H9 (cell line): ENCODE measurements at regions not wholly inside any gene's neighbourhood (a gene's known extent, or its start where the extent isn't known, plus 50 kb on each side); places are given as distances from the start of the nearest gene placed in this dataset.

Experiments
- DNase-seq: peaks from one replicate; pipeline ENCODE4 v3.0.0-alpha.2; 2017
- H2AFZ ChIP-seq: one replicate; pipeline ENCODE4 v1.6.1; 2013; ENCODE audit warnings: mild to moderate bottlenecking, low read length, control low read depth, moderate library complexity
- H2AK5ac ChIP-seq: 2 replicates; pipeline ENCODE4 v1.6.1; 2013; ENCODE audit warnings: low read length, control low read depth, mixed read lengths; ENCODE audit not compliant: insufficient read length
- H2BK120ac ChIP-seq: one replicate; pipeline ENCODE4 v1.6.1; 2013; ENCODE audit warnings: low read depth, mild to moderate bottlenecking, low read length, control low read depth, inconsistent platforms; ENCODE audit not compliant: poor library complexity, severe bottlenecking
- H2BK12ac ChIP-seq: 2 replicates; pipeline ENCODE4 v1.6.1; 2013; ENCODE audit warnings: low read length, control low read depth, mixed read lengths, low read depth; ENCODE audit not compliant: insufficient read length
- H2BK15ac ChIP-seq: 2 replicates; pipeline ENCODE4 v1.6.1; 2013; ENCODE audit warnings: low read depth, low read length, control low read depth
- H2BK20ac ChIP-seq: one replicate; pipeline ENCODE4 v1.6.1; 2013; ENCODE audit warnings: low read depth, mild to moderate bottlenecking, low read length, control low read depth, inconsistent platforms; ENCODE audit not compliant: poor library complexity, severe bottlenecking
- H2BK5ac ChIP-seq: 2 replicates; pipeline ENCODE4 v1.6.1; 2013; ENCODE audit warnings: low read length, control low read depth, mixed read lengths; ENCODE audit not compliant: insufficient read length
- H3K14ac ChIP-seq: 2 replicates; pipeline ENCODE4 v1.6.1; 2013; ENCODE audit warnings: low read length, control low read depth; ENCODE audit not compliant: insufficient read depth
- H3K18ac ChIP-seq: 2 replicates; pipeline ENCODE4 v1.6.1; 2013; ENCODE audit warnings: low read depth, mild to moderate bottlenecking, mixed read lengths, low read length, control low read depth; ENCODE audit not compliant: insufficient read length
- H3K23ac ChIP-seq: 2 replicates; pipeline ENCODE4 v1.6.1; 2013; ENCODE audit warnings: low read length, control low read depth, mixed read lengths, low read depth; ENCODE audit not compliant: insufficient read length
- H3K23me2 ChIP-seq: 2 replicates; pipeline ENCODE4 v1.6.1; 2013; ENCODE audit warnings: low read depth, mild to moderate bottlenecking, mixed read lengths, low read length, control low read depth; ENCODE audit not compliant: insufficient read length, poor library complexity, severe bottlenecking
- H3K27ac ChIP-seq: 2 replicates; pipeline ENCODE4 v1.5.1; 2013; ENCODE audit warnings: low read length, control low read depth, mixed read lengths, low read depth; ENCODE audit not compliant: insufficient read length
- H3K27me3 ChIP-seq: 2 replicates; pipeline ENCODE4 v1.6.1; 2013; ENCODE audit warnings: low read length, control low read depth, inconsistent platforms; ENCODE audit not compliant: insufficient read depth
- H3K4ac ChIP-seq: 2 replicates; pipeline ENCODE4 v1.6.1; 2013; ENCODE audit warnings: low read depth, mild to moderate bottlenecking, control low read depth, inconsistent platforms, low read length, moderate library complexity
- H3K4me1 ChIP-seq: 2 replicates; pipeline ENCODE4 v1.6.1; 2013; ENCODE audit warnings: low read length, control low read depth, inconsistent platforms; ENCODE audit not compliant: insufficient read depth
- H3K4me2 ChIP-seq: 2 replicates; pipeline ENCODE4 v1.6.1; 2013; ENCODE audit warnings: low read length, control low read depth, mixed read lengths; ENCODE audit not compliant: insufficient read length, insufficient read depth
- H3K56ac ChIP-seq: 2 replicates; pipeline ENCODE4 v1.6.1; 2013; ENCODE audit warnings: low read depth, mild to moderate bottlenecking, mixed read lengths, low read length, control low read depth; ENCODE audit not compliant: insufficient read length
- H3K79me1 ChIP-seq: 2 replicates; pipeline ENCODE4 v1.6.1; 2013; ENCODE audit warnings: low read depth, mild to moderate bottlenecking, moderate library complexity, low read length, control low read depth, inconsistent platforms; ENCODE audit not compliant: insufficient read depth, poor library complexity, severe bottlenecking
- H3K79me2 ChIP-seq: 2 replicates; pipeline ENCODE4 v1.6.1; 2013; ENCODE audit warnings: low read length, control low read depth, inconsistent platforms; ENCODE audit not compliant: insufficient read depth
- H3K9ac ChIP-seq: 2 replicates; pipeline ENCODE4 v1.6.1; 2013; ENCODE audit warnings: low read length, control low read depth, mixed read lengths; ENCODE audit not compliant: insufficient read length; ENCODE audit errors: extremely low read depth
- H3K9me3 ChIP-seq: one replicate; pipeline ENCODE4 v1.6.1; 2013; ENCODE audit warnings: low read depth, low read length, inconsistent platforms; ENCODE audit not compliant: control insufficient read depth
- H3T11ph ChIP-seq: one replicate; pipeline ENCODE4 v1.6.1; 2013; ENCODE audit warnings: mild to moderate bottlenecking, low read length, control low read depth, inconsistent platforms
- H4K20me1 ChIP-seq: one replicate; pipeline ENCODE4 v1.6.1; 2013; ENCODE audit not compliant: control insufficient read depth, insufficient read length, insufficient read depth
- H4K5ac ChIP-seq: 2 replicates; pipeline ENCODE4 v1.6.1; 2013; ENCODE audit warnings: low read depth, mild to moderate bottlenecking, mixed read lengths, low read length, control low read depth; ENCODE audit not compliant: insufficient read length
- H4K8ac ChIP-seq: replicated peaks from 2 replicates; pipeline ENCODE4 v1.6.1; 2013; ENCODE audit warnings: low read length, control low read depth, mixed read lengths, low read depth; ENCODE audit not compliant: insufficient read length
- H4K91ac ChIP-seq: 2 replicates; pipeline ENCODE4 v1.6.1; 2013; ENCODE audit warnings: low read depth, mild to moderate bottlenecking, moderate library complexity, mixed read lengths, low read length, control low read depth; ENCODE audit not compliant: insufficient read length
- H3K27ac Mint-ChIP-seq, 3 experiments: 2 replicates in 2 of 3; 3 replicates in 1 of 3; pipeline ENCODE4 v1.8.0; 2020 to 2021; ENCODE audit warnings: mixed read lengths in 3 of 3, mild to moderate bottlenecking in 1 of 3, moderate library complexity in 1 of 3
- H3K27me3 Mint-ChIP-seq: 2 replicates; pipeline ENCODE4 v1.8.0; 2021; ENCODE audit warnings: low read depth, mild to moderate bottlenecking, moderate library complexity, mixed read lengths
- H3K36me3 Mint-ChIP-seq, 3 experiments: 2 replicates in 2 of 3; 3 replicates in 1 of 3; pipeline ENCODE4 v1.8.0; 2020 to 2021; ENCODE audit warnings: low read depth in 3 of 3, mixed read lengths in 3 of 3; ENCODE audit not compliant: insufficient read depth in 1 of 3
- H3K4me1 Mint-ChIP-seq, 2 experiments: 2 replicates each; pipeline ENCODE4 v1.8.0; 2020; ENCODE audit warnings: mixed read lengths in 2 of 2
- H3K4me3 Mint-ChIP-seq, 2 experiments: 2 replicates in 1 of 2; 3 replicates in 1 of 2; pipeline ENCODE4 v1.8.0; 2020 to 2021; ENCODE audit warnings: mild to moderate bottlenecking in 2 of 2, mixed read lengths in 2 of 2, moderate library complexity in 1 of 2
- H3K9me3 Mint-ChIP-seq, 2 experiments: 2 replicates in 1 of 2; 3 replicates in 1 of 2; pipeline ENCODE4 v1.8.0; 2020; ENCODE audit warnings: mild to moderate bottlenecking in 2 of 2, mixed read lengths in 2 of 2, moderate library complexity in 1 of 2
- WGBS: extraction: QIAGEN DNeasy Blood & Tissue Kit; methylation state at CpG from one replicate; pipeline ENCODE4 v1.1.7; 2013; ENCODE audit warnings: missing lambda C conversion rate, low lambda C conversion rate, mixed read lengths; ENCODE audit not compliant: insufficient read length; ENCODE audit errors: extremely low coverage; 5-methylcytosine and 5-hydroxymethylcytosine counted together
- TF ChIP-seq, protein P1 (sequence below): fragments of 200-600 bp; sonication (generic); conservative IDR thresholded peaks from 3 replicates; pipeline ENCODE4 v1.8.0; 2021; ENCODE audit warnings: antibody characterized with exemption, mild to moderate bottlenecking

DNA sequence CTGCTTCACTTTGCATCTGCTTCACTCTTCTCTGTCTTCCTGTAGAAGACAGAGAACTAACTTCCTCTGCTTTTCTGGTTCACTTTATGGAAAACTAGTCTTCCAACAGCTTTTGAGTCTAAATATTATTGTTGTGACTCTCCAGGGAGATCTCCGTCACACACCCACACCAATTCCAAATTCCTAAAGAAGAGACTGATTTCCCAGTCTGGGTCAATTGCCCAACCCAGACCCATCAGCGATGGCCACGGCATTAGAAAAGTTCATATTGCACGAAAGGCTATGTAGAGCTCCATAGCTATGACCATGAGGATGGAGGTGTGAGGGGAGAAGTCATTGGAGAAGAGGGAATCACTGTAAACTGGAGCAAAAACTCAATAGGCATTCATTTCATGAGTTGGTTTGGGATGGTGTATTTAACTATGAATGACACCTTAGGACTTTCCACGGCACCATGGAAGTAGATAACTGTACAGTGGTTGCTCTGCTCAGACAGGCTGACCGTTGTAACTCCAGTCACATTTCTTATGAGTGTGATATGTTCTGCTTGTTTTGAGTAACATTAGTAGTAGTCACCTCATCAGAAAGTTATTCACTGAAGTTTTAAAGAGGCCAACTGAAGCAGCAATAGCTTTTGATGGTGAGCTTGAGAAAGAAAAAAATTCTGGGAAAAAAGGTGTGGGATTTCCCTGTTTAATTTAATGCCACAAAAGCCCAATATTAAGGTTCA lies 78.1 kb upstream of the MAMDC2 start:
- peaks cover 0 to 2% of the 10 kb centered on the region in 2 experiments; a peak in 2 of 5 replicates for H3K9me3 Mint-ChIP-seq
- H4K5ac ChIP-seq: no peak overlapping the region
- no peak overlapping the region for H2AFZ ChIP-seq
- no peak overlapping the region for H3K56ac ChIP-seq
- H2BK5ac ChIP-seq: no peak overlapping the region
- no peak overlapping the region for H2BK120ac ChIP-seq
- peaks cover 7% of the 10 kb centered on the region for H3K4me1 ChIP-seq
- no peak overlapping the region for H4K8ac ChIP-seq
- no CpG with 5 or more reads among the region's 6 CpGs for WGBS
- H3K27ac Mint-ChIP-seq: no peak overlapping the region
- no peak overlapping the region for H3K4me3 Mint-ChIP-seq
- no peak overlapping the region for H3K9ac ChIP-seq
- no peaks in the 10 kb centered on the region for H3K27me3 ChIP-seq
- H4K91ac ChIP-seq: no peak overlapping the region
- no peak overlapping the region for H3K4ac ChIP-seq
- H2BK20ac ChIP-seq: no peak overlapping the region
- H4K20me1 ChIP-seq: no peaks in the 10 kb centered on the region
- H3K23me2 ChIP-seq: no peaks in the 10 kb centered on the region
- peaks cover 48 to 49% of the 10 kb centered on the region in 2 experiments for H3K4me1 Mint-ChIP-seq
- no peak overlapping the region for H3K4me2 ChIP-seq
- no peak for DNase-seq
- H3K18ac ChIP-seq: no peak overlapping the region
- H3K23ac ChIP-seq: no peak overlapping the region
- no peaks in the 10 kb centered on the region for H3K9me3 ChIP-seq
- TF ChIP-seq, protein P1, sequence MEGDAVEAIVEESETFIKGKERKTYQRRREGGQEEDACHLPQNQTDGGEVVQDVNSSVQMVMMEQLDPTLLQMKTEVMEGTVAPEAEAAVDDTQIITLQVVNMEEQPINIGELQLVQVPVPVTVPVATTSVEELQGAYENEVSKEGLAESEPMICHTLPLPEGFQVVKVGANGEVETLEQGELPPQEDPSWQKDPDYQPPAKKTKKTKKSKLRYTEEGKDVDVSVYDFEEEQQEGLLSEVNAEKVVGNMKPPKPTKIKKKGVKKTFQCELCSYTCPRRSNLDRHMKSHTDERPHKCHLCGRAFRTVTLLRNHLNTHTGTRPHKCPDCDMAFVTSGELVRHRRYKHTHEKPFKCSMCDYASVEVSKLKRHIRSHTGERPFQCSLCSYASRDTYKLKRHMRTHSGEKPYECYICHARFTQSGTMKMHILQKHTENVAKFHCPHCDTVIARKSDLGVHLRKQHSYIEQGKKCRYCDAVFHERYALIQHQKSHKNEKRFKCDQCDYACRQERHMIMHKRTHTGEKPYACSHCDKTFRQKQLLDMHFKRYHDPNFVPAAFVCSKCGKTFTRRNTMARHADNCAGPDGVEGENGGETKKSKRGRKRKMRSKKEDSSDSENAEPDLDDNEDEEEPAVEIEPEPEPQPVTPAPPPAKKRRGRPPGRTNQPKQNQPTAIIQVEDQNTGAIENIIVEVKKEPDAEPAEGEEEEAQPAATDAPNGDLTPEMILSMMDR: no peak
- no peak overlapping the region for H2BK12ac ChIP-seq
- no peak overlapping the region for H3K27ac ChIP-seq
- H2BK15ac ChIP-seq: no peak overlapping the region
- H3T11ph ChIP-seq: no peak overlapping the region
- no peaks in the 10 kb centered on the region for H3K79me2 ChIP-seq
- H3K79me1 ChIP-seq: no peaks in the 10 kb centered on the region
- H3K36me3 Mint-ChIP-seq: no peaks in the 10 kb centered on the region
- no peak overlapping the region for H2AK5ac ChIP-seq
- H3K14ac ChIP-seq: no peak overlapping the region
- peaks cover 2% of the 10 kb centered on the region; the same call in 1 of the 2 replicates for H3K27me3 Mint-ChIP-seq
